ENCODE measurements at regions not wholly inside any gene's neighbourhood (a gene's known extent, or its start where the extent isn't known, plus 50 kb on each side); places are given as distances from the start of the nearest gene placed in this dataset.

DNA sequence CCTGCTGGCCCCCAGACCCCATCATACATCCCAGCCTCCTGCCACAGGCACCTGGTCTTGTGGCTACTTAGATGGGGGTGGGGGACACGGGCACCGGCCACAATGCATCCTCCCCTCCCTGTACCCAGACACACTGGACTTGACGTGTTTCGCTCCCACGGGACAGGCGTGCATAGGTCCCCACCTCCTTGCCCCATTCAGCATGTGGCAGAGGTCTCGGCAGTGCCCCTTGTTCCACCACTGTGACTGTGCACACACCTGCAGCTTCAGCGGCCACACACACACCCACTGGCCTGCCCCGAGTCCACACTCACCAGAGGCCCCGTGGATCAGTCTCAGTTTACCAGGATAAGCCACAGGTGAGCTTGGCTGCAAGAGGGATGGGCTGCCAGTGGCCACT lies 109.6 kb downstream of the ENGASE start:
- no peaks in the 10 kb centered on the region for H3F3A ChIP-seq (ENCODE audit: insufficient read depth)
- no peaks in the 10 kb centered on the region for H3K9me3 ChIP-seq (ENCODE audit: insufficient read depth, low read length)
- no peaks in the 10 kb centered on the region for H4K20me1 ChIP-seq (ENCODE audit: low read depth, low read length)
- H3K27ac ChIP-seq (ENCODE audit: low read depth, low read length) = no peak overlapping the region
- H3K4me2 ChIP-seq (ENCODE audit: low read depth, low read length, poor library complexity, severe bottlenecking) = no peak overlapping the region
- H3K27me3 ChIP-seq (ENCODE audit: low read length) = no peaks in the 10 kb centered on the region
- no peaks in the 10 kb centered on the region for H3K36me3 ChIP-seq (ENCODE audit: low read length)
- H3K9me2 ChIP-seq (replicated peaks; ENCODE audit: insufficient read depth, low read length) = no peaks in the 10 kb centered on the region
- H3K79me2 ChIP-seq (ENCODE audit: insufficient read depth, low read length) = no peaks in the 10 kb centered on the region
- TF ChIP-seq, protein P1, sequence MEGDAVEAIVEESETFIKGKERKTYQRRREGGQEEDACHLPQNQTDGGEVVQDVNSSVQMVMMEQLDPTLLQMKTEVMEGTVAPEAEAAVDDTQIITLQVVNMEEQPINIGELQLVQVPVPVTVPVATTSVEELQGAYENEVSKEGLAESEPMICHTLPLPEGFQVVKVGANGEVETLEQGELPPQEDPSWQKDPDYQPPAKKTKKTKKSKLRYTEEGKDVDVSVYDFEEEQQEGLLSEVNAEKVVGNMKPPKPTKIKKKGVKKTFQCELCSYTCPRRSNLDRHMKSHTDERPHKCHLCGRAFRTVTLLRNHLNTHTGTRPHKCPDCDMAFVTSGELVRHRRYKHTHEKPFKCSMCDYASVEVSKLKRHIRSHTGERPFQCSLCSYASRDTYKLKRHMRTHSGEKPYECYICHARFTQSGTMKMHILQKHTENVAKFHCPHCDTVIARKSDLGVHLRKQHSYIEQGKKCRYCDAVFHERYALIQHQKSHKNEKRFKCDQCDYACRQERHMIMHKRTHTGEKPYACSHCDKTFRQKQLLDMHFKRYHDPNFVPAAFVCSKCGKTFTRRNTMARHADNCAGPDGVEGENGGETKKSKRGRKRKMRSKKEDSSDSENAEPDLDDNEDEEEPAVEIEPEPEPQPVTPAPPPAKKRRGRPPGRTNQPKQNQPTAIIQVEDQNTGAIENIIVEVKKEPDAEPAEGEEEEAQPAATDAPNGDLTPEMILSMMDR (IDR thresholded peaks at IDR 0.05; ENCODE audit: insufficient read depth, low read length, poor library complexity, severe bottlenecking) = no peak
- no peak for TF ChIP-seq EZH2phosphoT487 (conservative IDR thresholded peaks at IDR 0.05; ENCODE audit: low read length)
- no peak overlapping the region for H3K9ac ChIP-seq (ENCODE audit: low read length)
- no peak overlapping the region for H3K4me3 ChIP-seq (ENCODE audit: insufficient read depth, low read length, poor library complexity, severe bottlenecking)
- no peak overlapping the region for H2AFZ ChIP-seq (ENCODE audit: low read depth, low read length, severe bottlenecking)

GRCh38 chr17:79183293-79184158 lies 108.9 kb downstream of the ENGASE start:
- no peak overlapping the region for H2AFZ ChIP-seq (ENCODE audit: low read depth, low read length, severe bottlenecking)
- no peaks in the 10 kb centered on the region for H3K36me3 ChIP-seq (ENCODE audit: low read length)
- H3K79me2 ChIP-seq (ENCODE audit: insufficient read depth, low read length) = no peaks in the 10 kb centered on the region
- TF ChIP-seq, protein P1 (IDR thresholded peaks at IDR 0.05; ENCODE audit: insufficient read depth, low read length, poor library complexity, severe bottlenecking) = no peak
- no peak for TF ChIP-seq EZH2phosphoT487 (conservative IDR thresholded peaks at IDR 0.05; ENCODE audit: low read length)
- no peaks in the 10 kb centered on the region for H3F3A ChIP-seq (ENCODE audit: insufficient read depth)
- no peak overlapping the region for H3K9ac ChIP-seq (ENCODE audit: low read length)
- no peaks in the 10 kb centered on the region for H3K27me3 ChIP-seq (ENCODE audit: low read length)
- H3K9me2 ChIP-seq (replicated peaks; ENCODE audit: insufficient read depth, low read length) = no peaks in the 10 kb centered on the region
- H3K4me2 ChIP-seq (ENCODE audit: low read depth, low read length, poor library complexity, severe bottlenecking) = no peak overlapping the region
- no peak overlapping the region for H3K4me3 ChIP-seq (ENCODE audit: insufficient read depth, low read length, poor library complexity, severe bottlenecking)
- no peak overlapping the region for H3K27ac ChIP-seq (ENCODE audit: low read depth, low read length)
- no peaks in the 10 kb centered on the region for H3K9me3 ChIP-seq (ENCODE audit: insufficient read depth, low read length)
- H4K20me1 ChIP-seq (ENCODE audit: low read depth, low read length) = no peaks in the 10 kb centered on the region

DNA sequence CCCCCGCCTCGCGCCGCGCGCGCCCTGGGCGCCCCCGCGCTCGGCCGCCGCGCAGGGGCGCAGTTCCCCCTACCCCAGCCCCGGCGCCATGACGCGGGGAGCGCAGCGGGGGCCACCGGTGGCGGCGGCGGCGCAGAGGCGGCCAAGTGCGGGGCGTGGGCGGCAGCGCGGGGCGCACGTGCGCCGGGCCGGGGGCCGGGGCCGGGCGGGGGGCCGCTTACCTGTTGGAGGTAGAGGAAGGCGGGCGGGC lies 108.3 kb downstream of the ENGASE start:
- Histone ChIP-seq H3K79me2 (ENCODE audit: insufficient read depth, low read length) (no peaks in the 10 kb centered on the region), H3K27ac (ENCODE audit: low read depth, low read length) (no peak overlapping the region), H4K20me1 (ENCODE audit: low read depth, low read length) (no peaks in the 10 kb centered on the region), H3K4me2 (ENCODE audit: low read depth, low read length, poor library complexity, severe bottlenecking) (no peak overlapping the region), H2AFZ (ENCODE audit: low read depth, low read length, severe bottlenecking) (no peak overlapping the region), H3K27me3 (ENCODE audit: low read length) (no peaks in the 10 kb centered on the region), H3K4me3 (ENCODE audit: insufficient read depth, low read length, poor library complexity, severe bottlenecking) (no peak overlapping the region), H3K36me3 (ENCODE audit: low read length) (no peaks in the 10 kb centered on the region), H3K9me3 (ENCODE audit: insufficient read depth, low read length) (no peaks in the 10 kb centered on the region), H3K9me2 (replicated peaks; ENCODE audit: insufficient read depth, low read length) (no peaks in the 10 kb centered on the region), H3F3A (ENCODE audit: insufficient read depth) (no peaks in the 10 kb centered on the region), H3K9ac (ENCODE audit: low read length) (no peak overlapping the region)
- no peak for TF ChIP-seq EZH2phosphoT487 (conservative IDR thresholded peaks at IDR 0.05; ENCODE audit: low read length)
- TF ChIP-seq, protein P1 (IDR thresholded peaks at IDR 0.05; ENCODE audit: insufficient read depth, low read length, poor library complexity, severe bottlenecking) = no peak

All from SU-DHL-6 (cell line).